Neuronal stem cell (in vitro differentiated cells): ENCODE measurements at regions not wholly inside any gene's neighbourhood (a gene's known extent, or its start where the extent isn't known, plus 50 kb on each side); places are given as distances from the start of the nearest gene placed in this dataset.

Experiments used
- DNase-seq: peaks from one replicate; pipeline ENCODE4 v3.0.0-alpha.2; 2013; ENCODE audit warnings: low spot score
- H2AFZ ChIP-seq: one replicate; pipeline ENCODE4 v1.6.1; 2013; ENCODE audit warnings: mild to moderate bottlenecking, low read length, inconsistent platforms
- H2AK5ac ChIP-seq: 2 replicates; pipeline ENCODE4 v1.6.1; 2013; ENCODE audit warnings: low read depth, mild to moderate bottlenecking, inconsistent platforms, low read length, moderate library complexity, mixed read lengths
- H2BK120ac ChIP-seq: 2 replicates; pipeline ENCODE4 v1.6.1; 2013; ENCODE audit warnings: low read depth, mild to moderate bottlenecking, inconsistent platforms, low read length, moderate library complexity, mixed read lengths
- H2BK12ac ChIP-seq: one replicate; pipeline ENCODE4 v1.6.1; 2013; ENCODE audit warnings: low read length, inconsistent platforms
- H2BK15ac ChIP-seq: 2 replicates; pipeline ENCODE4 v1.6.1; 2013; ENCODE audit warnings: mild to moderate bottlenecking, low read length, inconsistent platforms, mixed read lengths
- H2BK5ac ChIP-seq: one replicate; pipeline ENCODE4 v1.6.1; 2013; ENCODE audit warnings: inconsistent platforms, mild to moderate bottlenecking, low read length, moderate library complexity
- H3K14ac ChIP-seq: one replicate; pipeline ENCODE4 v1.6.1; 2013; ENCODE audit warnings: low read length, inconsistent platforms
- H3K18ac ChIP-seq: 2 replicates; pipeline ENCODE4 v1.6.1; 2013; ENCODE audit warnings: low read length, inconsistent platforms
- H3K23ac ChIP-seq: 2 replicates; pipeline ENCODE4 v1.6.1; 2013; ENCODE audit warnings: low read depth, mild to moderate bottlenecking, mixed read lengths, low read length, inconsistent platforms; ENCODE audit not compliant: poor library complexity
- H3K27ac ChIP-seq: replicated peaks from 3 replicates; pipeline ENCODE4 v1.5.1; 2013; ENCODE audit warnings: low read length, inconsistent platforms
- H3K27me3 ChIP-seq, 3 experiments: 2 replicates each; pipeline ENCODE4 v1.6.1; 2013; ENCODE audit warnings: low read length in 3 of 3, mild to moderate bottlenecking in 2 of 3, inconsistent platforms in 1 of 3, low read depth in 1 of 3, mixed read lengths in 1 of 3, moderate library complexity in 1 of 3; ENCODE audit not compliant: control insufficient read depth in 3 of 3, insufficient read depth in 3 of 3
- H3K36me3 ChIP-seq, 2 donors: replicated peaks in 1 of 2; 2 replicates each; pipeline ENCODE4 v1.6.1; 2013; ENCODE audit warnings: low read length in 2 of 2; ENCODE audit not compliant: control insufficient read depth in 2 of 2, insufficient read depth in 2 of 2
- H3K4ac ChIP-seq: 2 replicates; pipeline ENCODE4 v1.6.1; 2013; ENCODE audit warnings: inconsistent platforms, mild to moderate bottlenecking, low read length, moderate library complexity
- H3K4me1 ChIP-seq, 2 donors: 1 replicate in 1 of 2; 2 replicates in 1 of 2; pipeline ENCODE4 v1.6.1; 2013; ENCODE audit warnings: low read length in 2 of 2, low read depth in 1 of 2; ENCODE audit not compliant: control insufficient read depth in 2 of 2, insufficient read depth in 1 of 2
- H3K4me2 ChIP-seq: one replicate; pipeline ENCODE4 v1.6.1; 2013; ENCODE audit warnings: mild to moderate bottlenecking, low read length, inconsistent platforms; ENCODE audit not compliant: insufficient read depth, poor library complexity, severe bottlenecking
- H3K4me3 ChIP-seq, 2 donors: 2 replicates each; pipeline ENCODE4 v1.5.1; 2013; ENCODE audit warnings: low read length in 2 of 2, mild to moderate bottlenecking in 2 of 2, inconsistent platforms in 1 of 2, moderate library complexity in 1 of 2
- H3K79me1 ChIP-seq: one replicate; pipeline ENCODE4 v1.6.1; 2013; ENCODE audit warnings: low read depth, mild to moderate bottlenecking, inconsistent platforms, low read length, moderate library complexity
- H3K9ac ChIP-seq: one replicate; pipeline ENCODE4 v1.6.1; 2013; ENCODE audit warnings: mild to moderate bottlenecking, low read depth, low read length, inconsistent platforms; ENCODE audit not compliant: poor library complexity
- H3K9me3 ChIP-seq, 2 donors: replicated peaks in 1 of 2; 2 replicates each; pipeline versions ENCODE3 to v1.6.1; 2013; ENCODE audit warnings: low read length in 2 of 2, mild to moderate bottlenecking in 2 of 2, inconsistent platforms in 1 of 2, low read depth in 1 of 2, mixed read lengths in 1 of 2, moderate library complexity in 1 of 2; ENCODE audit not compliant: control insufficient read depth in 2 of 2, insufficient read depth in 1 of 2
- H4K8ac ChIP-seq: one replicate; pipeline ENCODE4 v1.6.1; 2013; ENCODE audit warnings: low read depth, mild to moderate bottlenecking, inconsistent platforms, low read length, moderate library complexity
- H4K91ac ChIP-seq: one replicate; pipeline ENCODE4 v1.6.1; 2013; ENCODE audit warnings: low read length, low read depth, mild to moderate bottlenecking, inconsistent platforms; ENCODE audit not compliant: poor library complexity
- WGBS, 2 donors: extraction: QIAGEN DNeasy Blood & Tissue Kit; methylation state at CpG; one replicate each; pipeline ENCODE4 v1.1.7; 2013; ENCODE audit warnings: missing lambda C conversion rate in 2 of 2, mixed read lengths in 1 of 2; ENCODE audit not compliant: insufficient read length in 2 of 2, insufficient replicate concordance in 1 of 2; ENCODE audit errors: extremely low coverage in 2 of 2; 5-methylcytosine and 5-hydroxymethylcytosine counted together

DNA sequence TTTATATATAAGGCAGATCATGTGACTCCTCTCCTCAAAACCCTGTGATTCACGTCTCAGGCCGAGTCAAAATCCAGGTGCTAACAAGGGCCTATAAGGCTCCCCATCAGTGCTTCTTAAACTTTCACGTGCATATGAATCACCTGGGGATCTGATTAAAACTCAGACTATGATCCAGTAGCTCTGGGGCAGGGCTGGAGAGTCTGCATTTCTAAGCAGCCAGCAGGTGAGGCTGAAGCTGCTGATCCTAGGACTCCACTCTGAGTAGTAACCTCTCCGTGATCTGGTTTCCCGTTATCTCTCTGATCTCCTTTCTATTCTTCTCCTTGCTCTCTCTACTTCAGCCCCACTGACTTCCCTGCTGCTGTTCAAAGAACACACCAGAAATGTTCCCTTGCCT is 252.4 kb upstream of the RPS6KA3 start:
- WGBS, 2 donors = no CpG with 5 or more reads among the region's 5 CpGs
- Histone ChIP-seq H3K14ac (no peak overlapping the region), H3K9ac (no peak overlapping the region), H3K4me2 (no peak overlapping the region), H2AK5ac (no peak overlapping the region), H2BK15ac (no peak overlapping the region), H3K9me3 (no peaks in the 10 kb centered on the region), H3K18ac (no peak overlapping the region), H2AFZ (no peak overlapping the region), H3K23ac (no peak overlapping the region), H3K4me3 (no peak overlapping the region), H3K4ac (no peak overlapping the region), H4K91ac (no peak overlapping the region), H3K36me3 (no peaks in the 10 kb centered on the region), H2BK5ac (no peak overlapping the region), H2BK12ac (no peak overlapping the region), H4K8ac (no peak overlapping the region), H3K27me3 (no peaks in the 10 kb centered on the region), H2BK120ac (no peak overlapping the region), H3K27ac (no peak overlapping the region), H3K4me1 (no peaks in the 10 kb centered on the region), H3K79me1 (no peaks in the 10 kb centered on the region)
- no peak for DNase-seq

DNA sequence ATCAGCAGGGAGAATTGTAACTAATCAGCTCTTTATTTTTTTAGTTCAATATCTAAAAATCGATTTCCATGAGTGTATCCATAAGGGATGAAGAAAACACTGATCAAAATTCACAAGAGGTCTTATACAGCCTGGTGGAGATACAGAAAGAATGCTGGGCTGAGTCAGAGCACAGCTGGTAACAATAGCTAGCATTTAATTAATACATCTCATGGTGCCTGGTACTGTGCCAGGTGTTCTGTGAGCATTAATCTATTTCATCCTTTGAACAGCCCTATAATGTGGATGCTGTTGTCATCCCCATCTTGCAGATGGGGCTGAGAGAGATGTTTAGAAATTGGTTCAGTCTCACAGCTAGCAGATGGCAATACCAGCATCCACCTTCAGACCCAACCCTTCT is 250.9 kb upstream of the RPS6KA3 start:
- no CpG with 5 or more reads among the region's 1 CpG for WGBS, 2 donors
- H3K9ac ChIP-seq = no peak overlapping the region
- no peak overlapping the region for H3K4me3 ChIP-seq
- H3K9me3 ChIP-seq = no peaks in the 10 kb centered on the region
- no peaks in the 10 kb centered on the region for H3K79me1 ChIP-seq
- no peak overlapping the region for H2AFZ ChIP-seq
- no peak overlapping the region for H3K18ac ChIP-seq
- H3K23ac ChIP-seq = no peak overlapping the region
- H2BK12ac ChIP-seq = no peak overlapping the region
- H3K36me3 ChIP-seq = no peaks in the 10 kb centered on the region
- H2AK5ac ChIP-seq = no peak overlapping the region
- H2BK120ac ChIP-seq = no peak overlapping the region
- no peak overlapping the region for H4K8ac ChIP-seq
- H3K27ac ChIP-seq = no peak overlapping the region
- no peaks in the 10 kb centered on the region for H3K27me3 ChIP-seq
- no peaks in the 10 kb centered on the region for H3K4me1 ChIP-seq
- no peak overlapping the region for H2BK5ac ChIP-seq
- no peak overlapping the region for H4K91ac ChIP-seq
- no peak overlapping the region for H3K4ac ChIP-seq
- H3K14ac ChIP-seq = no peak overlapping the region
- no peak for DNase-seq
- H2BK15ac ChIP-seq = no peak overlapping the region
- no peak overlapping the region for H3K4me2 ChIP-seq

DNA sequence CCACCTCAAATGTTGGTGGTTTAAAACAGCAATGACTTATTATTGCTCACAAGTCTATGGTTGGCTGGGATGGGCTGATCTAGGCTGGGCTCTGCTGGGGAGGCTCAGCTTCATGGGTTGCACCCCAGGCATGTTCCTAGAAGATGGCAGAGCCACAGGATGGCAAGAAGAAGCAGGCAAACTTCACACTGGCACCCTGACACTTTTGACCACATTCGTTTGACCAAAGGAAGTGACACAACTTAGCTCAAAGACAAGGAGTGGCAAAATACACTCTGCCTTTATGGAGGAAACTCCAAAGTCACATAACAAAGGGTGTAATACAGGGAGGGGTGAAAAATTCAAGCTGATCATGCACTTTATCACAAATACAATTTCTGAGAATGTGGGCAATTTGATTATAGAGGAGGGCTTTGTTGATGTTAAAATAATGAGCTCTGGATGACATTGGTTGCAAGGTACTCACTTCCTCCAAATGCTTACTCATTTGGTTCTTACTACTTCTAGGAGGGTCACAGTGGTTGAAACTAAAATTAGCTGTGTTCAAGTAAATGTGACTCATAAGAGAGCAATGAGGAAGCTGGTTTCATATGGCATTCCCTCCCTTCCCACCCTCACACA is 249.2 kb upstream of the RPS6KA3 start:
- H2BK12ac ChIP-seq = no peak overlapping the region
- no peak overlapping the region for H3K9ac ChIP-seq

DNA sequence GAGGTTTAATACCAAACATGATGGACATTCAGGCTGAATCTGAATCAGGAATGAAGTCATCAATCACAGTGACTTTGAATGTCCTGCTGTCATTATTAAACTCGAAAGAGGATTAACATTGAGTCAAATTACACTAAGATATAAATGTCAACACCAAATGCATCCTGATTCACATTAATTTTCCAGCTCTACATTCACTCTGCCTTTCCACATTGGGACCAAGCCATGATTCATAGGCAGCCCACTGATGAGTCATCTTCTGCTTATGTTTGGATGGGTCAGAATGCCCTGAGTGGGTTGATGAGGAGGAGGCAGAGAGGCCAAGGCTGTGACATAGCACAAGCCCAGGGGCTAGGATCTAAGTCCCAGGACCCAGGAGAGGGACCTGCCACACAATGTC is 247.6 kb upstream of the RPS6KA3 start:
- no CpG with 5 or more reads among the region's 1 CpG for WGBS, 2 donors
- H3K27ac ChIP-seq = no peak overlapping the region
- no peaks in the 10 kb centered on the region for H3K9me3 ChIP-seq
- no peaks in the 10 kb centered on the region for H3K4me1 ChIP-seq
- no peak overlapping the region for H4K8ac ChIP-seq
- H4K91ac ChIP-seq = no peak overlapping the region
- no peak overlapping the region for H2BK12ac ChIP-seq
- H3K4me2 ChIP-seq = no peak overlapping the region
- no peak overlapping the region for H3K4me3 ChIP-seq
- H3K18ac ChIP-seq = no peak overlapping the region
- no peaks in the 10 kb centered on the region for H3K27me3 ChIP-seq
- no peak overlapping the region for H2AK5ac ChIP-seq
- DNase-seq = no peak
- no peaks in the 10 kb centered on the region for H3K79me1 ChIP-seq
- H3K9ac ChIP-seq = no peak overlapping the region
- no peak overlapping the region for H2BK5ac ChIP-seq
- H3K23ac ChIP-seq = no peak overlapping the region
- H2BK120ac ChIP-seq = no peak overlapping the region
- no peak overlapping the region for H2AFZ ChIP-seq
- H2BK15ac ChIP-seq = no peak overlapping the region
- H3K14ac ChIP-seq = no peak overlapping the region
- H3K36me3 ChIP-seq = no peaks in the 10 kb centered on the region
- no peak overlapping the region for H3K4ac ChIP-seq

More for the DNA sequence above, 249.2 kb upstream of the RPS6KA3 start:
- Histone ChIP-seq H3K4me3 (no peak overlapping the region), H3K27me3 (no peaks in the 10 kb centered on the region), H3K36me3 (no peaks in the 10 kb centered on the region), H4K91ac (no peak overlapping the region), H3K9me3 (no peaks in the 10 kb centered on the region), H3K79me1 (no peaks in the 10 kb centered on the region), H3K23ac (no peak overlapping the region), H3K18ac (no peak overlapping the region), H2AK5ac (no peak overlapping the region), H2BK5ac (no peak overlapping the region), H3K4me2 (no peak overlapping the region), H2BK15ac (no peak overlapping the region), H3K27ac (no peak overlapping the region), H2BK120ac (no peak overlapping the region), H4K8ac (no peak overlapping the region), H3K4ac (no peak overlapping the region), H2AFZ (no peak overlapping the region), H3K14ac (no peak overlapping the region), H3K4me1 (no peaks in the 10 kb centered on the region)
- WGBS, 2 donors = no CpG with 5 or more reads among the region's 1 CpG
- no peak for DNase-seq
